ENCODE measurements at regions not wholly inside any gene's neighbourhood (a gene's known extent, or its start where the extent isn't known, plus 50 kb on each side); places are given as distances from the start of the nearest gene placed in this dataset.

DNA sequence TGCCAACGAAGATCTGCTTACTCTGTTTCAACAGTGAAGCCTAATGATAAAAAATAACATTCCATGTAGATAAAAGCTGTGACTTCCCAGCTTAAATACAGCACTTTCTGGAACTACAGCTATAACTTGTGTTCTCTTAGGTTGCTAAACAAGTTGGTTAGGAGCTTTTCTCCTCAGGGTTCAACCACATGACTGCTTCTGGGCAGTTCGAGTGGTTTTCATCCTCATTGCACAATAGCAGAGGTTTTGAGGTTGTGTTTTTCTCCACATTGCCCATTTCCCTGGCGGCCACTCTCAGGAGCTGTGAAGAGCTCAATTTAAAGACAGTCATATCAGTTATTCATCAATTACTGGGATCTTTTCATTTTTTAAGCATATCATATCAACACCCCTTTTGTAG is 102.2 kb upstream of the CYP1B1 start (continued):
- no peak for TF ChIP-seq CTCF (conservative IDR thresholded peaks at IDR 0.05; ENCODE audit: low read depth in 2 of 2)
- no peak for TF ChIP-seq STAT1 (IDR thresholded peaks at IDR 0.05; ENCODE audit: unreplicated experiment)
- no peak for TF ChIP-seq REST (IDR thresholded peaks at IDR 0.05; ENCODE audit: unreplicated experiment)
- TF ChIP-seq EZH2phosphoT487 (IDR thresholded peaks at IDR 0.05; ENCODE audit: unreplicated experiment): no peak
- no peak for TF ChIP-seq ETS1 (IDR thresholded peaks at IDR 0.05)
- no peak for TF ChIP-seq EZH2 (IDR thresholded peaks at IDR 0.05; ENCODE audit: low read depth, unreplicated experiment)
- no peak for TF ChIP-seq CREB1 (CRISPR knock-in tag; IDR thresholded peaks at IDR 0.05; ENCODE audit: low read depth)
- no peak for TF ChIP-seq POLR2AphosphoS5 (IDR thresholded peaks at IDR 0.05; ENCODE audit: low read depth)

- H3K9me3 Mint-ChIP-seq: no peaks in the 10 kb centered on the region; the same call in 2 of the 3 replicates
- H3K4me3 ChIP-seq: no peak overlapping the region
- no peaks in the 10 kb centered on the region for H3K79me2 ChIP-seq (replicated peaks; ENCODE audit: insufficient read depth)
- no peaks in the 10 kb centered on the region for H4K20me1 ChIP-seq (replicated peaks; ENCODE audit: insufficient read depth)
- no peak overlapping the region for H3K4me3 Mint-ChIP-seq
- H3K27me3 Mint-ChIP-seq (ENCODE audit: insufficient read depth, low read depth, poor library complexity): no peaks in the 10 kb centered on the region
- no peak overlapping the region for H3K27ac Mint-ChIP-seq
- H3K36me3 Mint-ChIP-seq (ENCODE audit: low read depth): no peaks in the 10 kb centered on the region
- H3K36me3 ChIP-seq (ENCODE audit: insufficient read depth): no peaks in the 10 kb centered on the region
- H3K4me2 ChIP-seq: no peak overlapping the region
- H3K9me2 ChIP-seq (ENCODE audit: insufficient read depth): peaks cover 14% of the 10 kb centered on the region
- no peaks in the 10 kb centered on the region for H3K27me3 ChIP-seq (ENCODE audit: insufficient read depth)
- no peaks in the 10 kb centered on the region for H3K4me1 ChIP-seq (ENCODE audit: insufficient read depth)
- DNase-seq (ENCODE audit: low spot score) (no peak), ATAC-seq (no peak)
- no peak overlapping the region for H3K27ac ChIP-seq (ENCODE audit: low read depth)
- H3K4me1 Mint-ChIP-seq: peaks cover 6% of the 10 kb centered on the region; the same call in 2 of the 3 replicates
- H2AFZ ChIP-seq: no peak overlapping the region
- no peaks in the 10 kb centered on the region for H3F3A ChIP-seq (replicated peaks; ENCODE audit: low read depth)
- TF ChIP-seq ZNF114 (CRISPR knock-in tag; IDR thresholded peaks at IDR 0.05) (no peak), REST (IDR thresholded peaks at IDR 0.05; ENCODE audit: unreplicated experiment) (no peak), CTCF (conservative IDR thresholded peaks at IDR 0.05; ENCODE audit: low read depth in 2 of 2) (no peak), STAT1 (IDR thresholded peaks at IDR 0.05; ENCODE audit: unreplicated experiment) (no peak), EZH2 (IDR thresholded peaks at IDR 0.05; ENCODE audit: low read depth, unreplicated experiment) (no peak), ETS1 (IDR thresholded peaks at IDR 0.05) (no peak), ZNF331 (CRISPR knock-in tag; IDR thresholded peaks at IDR 0.05; ENCODE audit: low read depth) (no peak)
These were observed 100.7 kb upstream of the CYP1B1 start for GRCh38 chr2:38176619-38177021.

Measured in GM23338 (cell line).